H9 (cell line): ENCODE measurements at regions not wholly inside any gene's neighbourhood (a gene's known extent, or its start where the extent isn't known, plus 50 kb on each side); places are given as distances from the start of the nearest gene placed in this dataset.

Experiments
- DNase-seq: peaks from one replicate; pipeline ENCODE4 v3.0.0-alpha.2; 2017
- H2AFZ ChIP-seq: one replicate; pipeline ENCODE4 v1.6.1; 2013; ENCODE audit warnings: mild to moderate bottlenecking, low read length, control low read depth, moderate library complexity
- H2AK5ac ChIP-seq: 2 replicates; pipeline ENCODE4 v1.6.1; 2013; ENCODE audit warnings: low read length, control low read depth, mixed read lengths; ENCODE audit not compliant: insufficient read length
- H2BK120ac ChIP-seq: one replicate; pipeline ENCODE4 v1.6.1; 2013; ENCODE audit warnings: low read depth, mild to moderate bottlenecking, low read length, control low read depth, inconsistent platforms; ENCODE audit not compliant: poor library complexity, severe bottlenecking
- H2BK12ac ChIP-seq: 2 replicates; pipeline ENCODE4 v1.6.1; 2013; ENCODE audit warnings: low read length, control low read depth, mixed read lengths, low read depth; ENCODE audit not compliant: insufficient read length
- H2BK15ac ChIP-seq: 2 replicates; pipeline ENCODE4 v1.6.1; 2013; ENCODE audit warnings: low read depth, low read length, control low read depth
- H2BK20ac ChIP-seq: one replicate; pipeline ENCODE4 v1.6.1; 2013; ENCODE audit warnings: low read depth, mild to moderate bottlenecking, low read length, control low read depth, inconsistent platforms; ENCODE audit not compliant: poor library complexity, severe bottlenecking
- H2BK5ac ChIP-seq: 2 replicates; pipeline ENCODE4 v1.6.1; 2013; ENCODE audit warnings: low read length, control low read depth, mixed read lengths; ENCODE audit not compliant: insufficient read length
- H3K14ac ChIP-seq: 2 replicates; pipeline ENCODE4 v1.6.1; 2013; ENCODE audit warnings: low read length, control low read depth; ENCODE audit not compliant: insufficient read depth
- H3K18ac ChIP-seq: 2 replicates; pipeline ENCODE4 v1.6.1; 2013; ENCODE audit warnings: low read depth, mild to moderate bottlenecking, mixed read lengths, low read length, control low read depth; ENCODE audit not compliant: insufficient read length
- H3K23ac ChIP-seq: 2 replicates; pipeline ENCODE4 v1.6.1; 2013; ENCODE audit warnings: low read length, control low read depth, mixed read lengths, low read depth; ENCODE audit not compliant: insufficient read length
- H3K23me2 ChIP-seq: 2 replicates; pipeline ENCODE4 v1.6.1; 2013; ENCODE audit warnings: low read depth, mild to moderate bottlenecking, mixed read lengths, low read length, control low read depth; ENCODE audit not compliant: insufficient read length, poor library complexity, severe bottlenecking
- H3K27ac ChIP-seq: 2 replicates; pipeline ENCODE4 v1.5.1; 2013; ENCODE audit warnings: low read length, control low read depth, mixed read lengths, low read depth; ENCODE audit not compliant: insufficient read length
- H3K27me3 ChIP-seq: 2 replicates; pipeline ENCODE4 v1.6.1; 2013; ENCODE audit warnings: low read length, control low read depth, inconsistent platforms; ENCODE audit not compliant: insufficient read depth
- H3K4ac ChIP-seq: 2 replicates; pipeline ENCODE4 v1.6.1; 2013; ENCODE audit warnings: low read depth, mild to moderate bottlenecking, control low read depth, inconsistent platforms, low read length, moderate library complexity
- H3K4me1 ChIP-seq: 2 replicates; pipeline ENCODE4 v1.6.1; 2013; ENCODE audit warnings: low read length, control low read depth, inconsistent platforms; ENCODE audit not compliant: insufficient read depth
- H3K4me2 ChIP-seq: 2 replicates; pipeline ENCODE4 v1.6.1; 2013; ENCODE audit warnings: low read length, control low read depth, mixed read lengths; ENCODE audit not compliant: insufficient read length, insufficient read depth
- H3K56ac ChIP-seq: 2 replicates; pipeline ENCODE4 v1.6.1; 2013; ENCODE audit warnings: low read depth, mild to moderate bottlenecking, mixed read lengths, low read length, control low read depth; ENCODE audit not compliant: insufficient read length
- H3K79me1 ChIP-seq: 2 replicates; pipeline ENCODE4 v1.6.1; 2013; ENCODE audit warnings: low read depth, mild to moderate bottlenecking, moderate library complexity, low read length, control low read depth, inconsistent platforms; ENCODE audit not compliant: insufficient read depth, poor library complexity, severe bottlenecking
- H3K79me2 ChIP-seq: 2 replicates; pipeline ENCODE4 v1.6.1; 2013; ENCODE audit warnings: low read length, control low read depth, inconsistent platforms; ENCODE audit not compliant: insufficient read depth
- H3K9ac ChIP-seq: 2 replicates; pipeline ENCODE4 v1.6.1; 2013; ENCODE audit warnings: low read length, control low read depth, mixed read lengths; ENCODE audit not compliant: insufficient read length; ENCODE audit errors: extremely low read depth
- H3K9me3 ChIP-seq: one replicate; pipeline ENCODE4 v1.6.1; 2013; ENCODE audit warnings: low read depth, low read length, inconsistent platforms; ENCODE audit not compliant: control insufficient read depth
- H3T11ph ChIP-seq: one replicate; pipeline ENCODE4 v1.6.1; 2013; ENCODE audit warnings: mild to moderate bottlenecking, low read length, control low read depth, inconsistent platforms
- H4K20me1 ChIP-seq: one replicate; pipeline ENCODE4 v1.6.1; 2013; ENCODE audit not compliant: control insufficient read depth, insufficient read length, insufficient read depth
- H4K5ac ChIP-seq: 2 replicates; pipeline ENCODE4 v1.6.1; 2013; ENCODE audit warnings: low read depth, mild to moderate bottlenecking, mixed read lengths, low read length, control low read depth; ENCODE audit not compliant: insufficient read length
- H4K8ac ChIP-seq: replicated peaks from 2 replicates; pipeline ENCODE4 v1.6.1; 2013; ENCODE audit warnings: low read length, control low read depth, mixed read lengths, low read depth; ENCODE audit not compliant: insufficient read length
- H4K91ac ChIP-seq: 2 replicates; pipeline ENCODE4 v1.6.1; 2013; ENCODE audit warnings: low read depth, mild to moderate bottlenecking, moderate library complexity, mixed read lengths, low read length, control low read depth; ENCODE audit not compliant: insufficient read length
- H3K27ac Mint-ChIP-seq, 3 experiments: 2 replicates in 2 of 3; 3 replicates in 1 of 3; pipeline ENCODE4 v1.8.0; 2020 to 2021; ENCODE audit warnings: mixed read lengths in 3 of 3, mild to moderate bottlenecking in 1 of 3, moderate library complexity in 1 of 3
- H3K27me3 Mint-ChIP-seq: 2 replicates; pipeline ENCODE4 v1.8.0; 2021; ENCODE audit warnings: low read depth, mild to moderate bottlenecking, moderate library complexity, mixed read lengths
- H3K36me3 Mint-ChIP-seq, 3 experiments: 2 replicates in 2 of 3; 3 replicates in 1 of 3; pipeline ENCODE4 v1.8.0; 2020 to 2021; ENCODE audit warnings: low read depth in 3 of 3, mixed read lengths in 3 of 3; ENCODE audit not compliant: insufficient read depth in 1 of 3
- H3K4me1 Mint-ChIP-seq, 2 experiments: 2 replicates each; pipeline ENCODE4 v1.8.0; 2020; ENCODE audit warnings: mixed read lengths in 2 of 2
- H3K4me3 Mint-ChIP-seq, 2 experiments: 2 replicates in 1 of 2; 3 replicates in 1 of 2; pipeline ENCODE4 v1.8.0; 2020 to 2021; ENCODE audit warnings: mild to moderate bottlenecking in 2 of 2, mixed read lengths in 2 of 2, moderate library complexity in 1 of 2
- H3K9me3 Mint-ChIP-seq, 2 experiments: 2 replicates in 1 of 2; 3 replicates in 1 of 2; pipeline ENCODE4 v1.8.0; 2020; ENCODE audit warnings: mild to moderate bottlenecking in 2 of 2, mixed read lengths in 2 of 2, moderate library complexity in 1 of 2
- WGBS: extraction: QIAGEN DNeasy Blood & Tissue Kit; methylation state at CpG from one replicate; pipeline ENCODE4 v1.1.7; 2013; ENCODE audit warnings: missing lambda C conversion rate, low lambda C conversion rate, mixed read lengths; ENCODE audit not compliant: insufficient read length; ENCODE audit errors: extremely low coverage; 5-methylcytosine and 5-hydroxymethylcytosine counted together
- TF ChIP-seq, protein P1 (sequence below): fragments of 200-600 bp; sonication (generic); conservative IDR thresholded peaks from 3 replicates; pipeline ENCODE4 v1.8.0; 2021; ENCODE audit warnings: antibody characterized with exemption, mild to moderate bottlenecking

- H3K4ac ChIP-seq: no peak overlapping the region
- no peak overlapping the region for H3K56ac ChIP-seq
- no peak overlapping the region for H2BK120ac ChIP-seq
- Mint-ChIP-seq H3K36me3 (peaks cover 0 to 8% (median 0%) of the 10 kb centered on the region in 3 experiments; a peak in 2 of 7 replicates), H3K27ac (no peak overlapping the region), H3K27me3 (peaks cover 4% of the 10 kb centered on the region; the same call in 1 of the 2 replicates), H3K4me1 (no peaks in the 10 kb centered on the region), H3K9me3 (peaks cover 6 to 92% of the 10 kb centered on the region in 2 experiments), H3K4me3 (peak overlapping the region in 1 of 2 experiments; percentile 61; a peak in 3 of 5 replicates)
- H2AFZ ChIP-seq: no peak overlapping the region
- no peaks in the 10 kb centered on the region for H3K9me3 ChIP-seq
- H2AK5ac ChIP-seq: no peak overlapping the region
- no peaks in the 10 kb centered on the region for H3K79me2 ChIP-seq
- H4K8ac ChIP-seq: no peak overlapping the region
- no peak overlapping the region for H4K5ac ChIP-seq
- H3K9ac ChIP-seq: no peak overlapping the region
- peak overlapping the region; percentile 5 for H3K18ac ChIP-seq
- H4K20me1 ChIP-seq: no peaks in the 10 kb centered on the region
- H2BK12ac ChIP-seq: no peak overlapping the region
- TF ChIP-seq, protein P1, sequence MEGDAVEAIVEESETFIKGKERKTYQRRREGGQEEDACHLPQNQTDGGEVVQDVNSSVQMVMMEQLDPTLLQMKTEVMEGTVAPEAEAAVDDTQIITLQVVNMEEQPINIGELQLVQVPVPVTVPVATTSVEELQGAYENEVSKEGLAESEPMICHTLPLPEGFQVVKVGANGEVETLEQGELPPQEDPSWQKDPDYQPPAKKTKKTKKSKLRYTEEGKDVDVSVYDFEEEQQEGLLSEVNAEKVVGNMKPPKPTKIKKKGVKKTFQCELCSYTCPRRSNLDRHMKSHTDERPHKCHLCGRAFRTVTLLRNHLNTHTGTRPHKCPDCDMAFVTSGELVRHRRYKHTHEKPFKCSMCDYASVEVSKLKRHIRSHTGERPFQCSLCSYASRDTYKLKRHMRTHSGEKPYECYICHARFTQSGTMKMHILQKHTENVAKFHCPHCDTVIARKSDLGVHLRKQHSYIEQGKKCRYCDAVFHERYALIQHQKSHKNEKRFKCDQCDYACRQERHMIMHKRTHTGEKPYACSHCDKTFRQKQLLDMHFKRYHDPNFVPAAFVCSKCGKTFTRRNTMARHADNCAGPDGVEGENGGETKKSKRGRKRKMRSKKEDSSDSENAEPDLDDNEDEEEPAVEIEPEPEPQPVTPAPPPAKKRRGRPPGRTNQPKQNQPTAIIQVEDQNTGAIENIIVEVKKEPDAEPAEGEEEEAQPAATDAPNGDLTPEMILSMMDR: no peak
- H4K91ac ChIP-seq: no peak overlapping the region
- H3K4me1 ChIP-seq: no peaks in the 10 kb centered on the region
- H3K27me3 ChIP-seq: no peaks in the 10 kb centered on the region
- no peak overlapping the region for H3K27ac ChIP-seq
- peak overlapping the region; percentile 33 for H3K4me2 ChIP-seq
- no peak overlapping the region for H2BK15ac ChIP-seq
- H3K23ac ChIP-seq: no peak overlapping the region
- WGBS: no CpG with 5 or more reads among the region's 45 CpGs
- H2BK20ac ChIP-seq: no peak overlapping the region
- H2BK5ac ChIP-seq: no peak overlapping the region
- H3K14ac ChIP-seq: 0 out of 2 replicates have a peak overlapping the region, but pooled peaks have one; percentile 8
- no peak overlapping the region for H3T11ph ChIP-seq
- H3K23me2 ChIP-seq: peaks cover 3% of the 10 kb centered on the region
- DNase-seq: peak; percentile 82
- no peaks in the 10 kb centered on the region for H3K79me1 ChIP-seq
Observed at GRCh38 chr19:34577531-34578101, 96.1 kb downstream of the WTIP start.
